Adrenal gland (tissue), 9 donors: ENCODE measurements at regions not wholly inside any gene's neighbourhood (a gene's known extent, or its start where the extent isn't known, plus 50 kb on each side); places are given as distances from the start of the nearest gene placed in this dataset.
"Not testable (repeated sequence)": the region's sequence is repeated elsewhere in the genome, so short reads cannot be mapped to it uniquely, and the experiment has no call there.

Experiments
- DNase-seq, 7 donors: peaks; one replicate each; pipeline ENCODE4 v3.0.0-alpha.2; 2019 to 2020
- H3K27ac ChIP-seq, 5 donors: fragments of 200-600 bp; sonication (generic) in 4 of 5; 1 replicate in 3 of 5; 2 replicates in 2 of 5; pipeline versions ENCODE4 v1.5.1 to v1.8.0; 2016 to 2020; ENCODE audit warnings: mild to moderate bottlenecking in 1 of 5
- H3K27me3 ChIP-seq: fragments of 200-600 bp; 2 replicates; pipeline ENCODE4 v1.8.0; 2021
- H3K36me3 ChIP-seq, 2 donors: fragments of 200-600 bp; replicated peaks in 1 of 2; 1 replicate in 1 of 2; 2 replicates in 1 of 2; pipeline versions ENCODE4 v1.5.1 to v1.8.0; 2018 to 2022
- H3K4me1 ChIP-seq, 2 donors: fragments of 200-600 bp; replicated peaks in 1 of 2; 1 replicate in 1 of 2; 2 replicates in 1 of 2; pipeline versions ENCODE4 v1.5.1 to v1.8.0; 2018 to 2021
- H3K4me3 ChIP-seq, 4 donors: fragments of 200-600 bp; sonication (generic) in 3 of 4; one replicate each; pipeline ENCODE4 v1.5.1; 2016 to 2018
- H3K9me3 ChIP-seq, 3 donors: fragments of 200-600 bp; sonication (generic) in 1 of 3; replicated peaks in 1 of 3; 1 replicate in 2 of 3; 2 replicates in 1 of 3; pipeline versions ENCODE4 v1.5.1 to v1.8.0; 2016 to 2021
- POLR2A ChIP-seq, 2 donors: fragments of 450-650 bp; IDR thresholded peaks; one replicate each; pipeline ENCODE4 v1.6.1; 2017; ENCODE audit warnings: antibody characterized with exemption in 2 of 2, mild to moderate bottlenecking in 2 of 2, moderate library complexity in 1 of 2
- WGBS, 4 donors: extraction: QIAGEN DNeasy Blood & Tissue Kit in 2 of 4; methylation state at CpG; one replicate each; pipeline versions ENCODE4 v1.1.5 to v1.1.7; 2013 to 2017; 5-methylcytosine and 5-hydroxymethylcytosine counted together
- intact Hi-C, 2 donors: fragments of 100-400 bp; cut with DNase I; formaldehyde crosslinking; loops; one replicate each; pipeline versions ENCODE4 v1.14.1 to v1.15.0; 2022 to 2023
- TF ChIP-seq, protein P1 (sequence below), 6 experiments: fragments of 450-650 bp in 4 of 6; fragments of 200-600 bp in 2 of 6; sonication (generic) in 1 of 6; IDR thresholded peaks; 1 replicate in 5 of 6; 2 replicates in 1 of 6; pipeline versions ENCODE4 v1.5.1 to v1.8.0; 2016 to 2021; ENCODE audit warnings: antibody characterized with exemption in 6 of 6, mild to moderate bottlenecking in 2 of 6, moderate library complexity in 1 of 6
- donor health status: healthy with polysubstance abuse.
- donor health status: Bipolar disorder and iron deficiency.
- donor health status: DM: yes; HTN: yes; CAD: no.
- donor health status: DM: no; HTN: no; CAD: no.
- donor health status: DM: no; HTN: no; CAD: no.

DNA sequence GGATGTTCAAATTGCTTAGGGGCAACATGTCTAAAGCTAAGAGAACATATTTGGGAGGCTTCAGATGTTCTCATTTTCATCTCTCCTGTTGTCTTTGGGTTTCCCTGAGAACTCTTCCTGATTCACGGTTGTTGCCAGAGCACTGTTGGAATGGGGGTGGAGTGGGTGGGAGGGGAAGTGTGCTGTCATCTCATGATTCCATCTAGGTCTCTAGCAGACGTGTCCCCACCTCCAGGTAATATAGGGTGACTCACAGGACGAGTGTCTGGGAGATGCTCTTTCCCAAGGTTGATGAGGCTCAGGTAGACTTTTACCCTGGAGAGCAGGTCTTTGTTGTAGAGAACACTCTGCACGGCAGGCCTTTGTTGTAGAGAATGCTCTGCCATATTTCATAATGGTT lies 636.9 kb downstream of the QKI start:
- intact Hi-C loops: no loop called here
- H3K4me3 ChIP-seq: no peak overlapping the region
- H3K27me3 ChIP-seq: no peaks in the 10 kb centered on the region
- no peaks in the 10 kb centered on the region for H3K4me1 ChIP-seq
- H3K27ac ChIP-seq: no peak overlapping the region
- WGBS, 4 donors: 63 to 74% (median 68%) methylated on average over 3 to 4 of the region's 4 CpGs
- TF ChIP-seq POLR2A (IDR thresholded peaks at IDR 0.05): no peak
- TF ChIP-seq, protein P1, sequence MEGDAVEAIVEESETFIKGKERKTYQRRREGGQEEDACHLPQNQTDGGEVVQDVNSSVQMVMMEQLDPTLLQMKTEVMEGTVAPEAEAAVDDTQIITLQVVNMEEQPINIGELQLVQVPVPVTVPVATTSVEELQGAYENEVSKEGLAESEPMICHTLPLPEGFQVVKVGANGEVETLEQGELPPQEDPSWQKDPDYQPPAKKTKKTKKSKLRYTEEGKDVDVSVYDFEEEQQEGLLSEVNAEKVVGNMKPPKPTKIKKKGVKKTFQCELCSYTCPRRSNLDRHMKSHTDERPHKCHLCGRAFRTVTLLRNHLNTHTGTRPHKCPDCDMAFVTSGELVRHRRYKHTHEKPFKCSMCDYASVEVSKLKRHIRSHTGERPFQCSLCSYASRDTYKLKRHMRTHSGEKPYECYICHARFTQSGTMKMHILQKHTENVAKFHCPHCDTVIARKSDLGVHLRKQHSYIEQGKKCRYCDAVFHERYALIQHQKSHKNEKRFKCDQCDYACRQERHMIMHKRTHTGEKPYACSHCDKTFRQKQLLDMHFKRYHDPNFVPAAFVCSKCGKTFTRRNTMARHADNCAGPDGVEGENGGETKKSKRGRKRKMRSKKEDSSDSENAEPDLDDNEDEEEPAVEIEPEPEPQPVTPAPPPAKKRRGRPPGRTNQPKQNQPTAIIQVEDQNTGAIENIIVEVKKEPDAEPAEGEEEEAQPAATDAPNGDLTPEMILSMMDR (IDR thresholded peaks at IDR 0.05): no peak
- no peaks in the 10 kb centered on the region for H3K36me3 ChIP-seq
- H3K9me3 ChIP-seq: no peaks in the 10 kb centered on the region
- no peak for DNase-seq

DNA sequence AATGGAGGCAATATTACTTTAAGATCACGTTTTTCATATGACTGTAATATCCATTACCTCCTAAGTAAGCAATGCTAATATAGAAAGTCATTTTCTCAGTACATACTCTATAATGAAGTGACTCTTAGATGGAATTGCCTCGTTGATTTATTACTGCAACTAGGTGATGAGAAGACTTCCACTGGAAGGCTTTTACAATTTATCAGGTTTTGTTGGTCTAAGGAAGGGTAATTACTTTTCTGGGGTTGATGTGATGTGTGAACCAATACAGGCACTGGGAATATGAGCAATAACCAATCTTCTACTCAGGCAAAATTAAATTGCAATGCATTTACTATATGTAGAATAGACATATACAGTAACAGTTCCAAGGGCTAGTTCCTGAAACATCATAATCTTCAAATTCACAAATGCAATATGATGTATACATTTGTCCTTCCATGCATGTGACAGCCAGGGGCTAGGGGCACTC lies 635.0 kb downstream of the QKI start:
- H3K9me3 ChIP-seq: no peaks in the 10 kb centered on the region
- H3K27me3 ChIP-seq: no peaks in the 10 kb centered on the region
- no peak overlapping the region for H3K4me3 ChIP-seq
- no peak for DNase-seq
- intact Hi-C loops: no loop called here
- H3K36me3 ChIP-seq: no peaks in the 10 kb centered on the region
- H3K4me1 ChIP-seq: no peaks in the 10 kb centered on the region
- no peak for TF ChIP-seq POLR2A (IDR thresholded peaks at IDR 0.05)
- TF ChIP-seq, protein P1 (IDR thresholded peaks at IDR 0.05): no peak
- no peak overlapping the region for H3K27ac ChIP-seq
- WGBS, 4 donors: 61 to 68% (median 66%) methylated on average over 2 of the region's 2 CpGs

DNA sequence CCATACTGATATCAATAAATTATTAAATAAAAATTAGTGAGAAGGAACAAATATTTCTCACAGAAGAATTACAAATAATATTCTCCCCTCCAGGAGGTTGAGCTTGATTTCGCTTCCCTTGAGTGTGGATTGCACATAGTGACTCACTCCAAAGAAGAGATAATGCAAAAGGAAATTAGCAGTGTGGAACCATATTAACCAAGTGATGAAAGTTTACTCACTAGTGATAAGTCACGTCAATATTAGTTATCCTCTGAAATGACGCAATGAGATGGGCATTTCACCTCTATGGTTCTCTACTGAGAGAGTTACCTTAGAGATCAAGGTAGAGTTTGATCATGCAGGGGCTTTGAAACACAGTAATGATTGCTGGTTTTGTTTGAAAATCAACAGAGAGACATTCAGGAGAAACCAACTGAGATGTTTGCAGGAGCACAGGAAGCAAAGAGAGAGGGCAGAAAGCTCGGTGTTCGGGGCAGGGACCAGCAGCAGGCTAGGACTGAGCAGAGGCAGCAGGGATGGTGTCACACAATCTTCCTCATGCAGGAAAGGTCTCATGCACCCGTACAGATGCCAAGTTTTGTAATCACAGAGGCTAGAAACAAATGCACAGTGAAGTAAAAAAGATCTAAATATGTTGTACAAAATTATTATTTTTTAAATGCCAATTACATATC lies 634.5 kb downstream of the QKI start:
- no peaks in the 10 kb centered on the region for H3K4me1 ChIP-seq
- H3K36me3 ChIP-seq: no peaks in the 10 kb centered on the region
- H3K27ac ChIP-seq: no peak overlapping the region
- no peak for TF ChIP-seq POLR2A (IDR thresholded peaks at IDR 0.05)
- TF ChIP-seq, protein P1 (IDR thresholded peaks at IDR 0.05): no peak
- intact Hi-C loops: no loop called here
- H3K27me3 ChIP-seq: no peaks in the 10 kb centered on the region
- 74 to 83% (median 77%) methylated on average over 6 of the region's 6 CpGs for WGBS, 4 donors
- H3K4me3 ChIP-seq: no peak overlapping the region
- no peak for DNase-seq
- H3K9me3 ChIP-seq: no peaks in the 10 kb centered on the region

DNA sequence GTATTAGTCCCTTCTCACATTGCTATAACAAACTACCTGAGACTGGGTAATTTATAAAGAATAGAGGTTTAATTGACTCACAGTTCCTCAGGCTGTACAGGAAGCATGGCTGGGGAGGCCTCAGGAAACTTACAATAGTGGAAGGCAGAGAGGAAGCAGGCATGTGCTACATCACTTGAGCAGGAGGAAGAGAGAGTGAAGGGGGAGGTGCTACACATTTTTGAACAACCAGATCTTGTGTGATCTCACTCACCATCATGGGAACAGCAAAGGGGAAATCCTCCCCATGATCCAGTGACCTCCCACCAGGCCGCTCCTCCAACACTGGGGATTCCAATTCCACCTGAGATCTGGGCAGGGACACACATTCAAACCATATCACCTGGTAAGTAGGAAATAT lies 630.6 kb downstream of the QKI start:
- no peak for DNase-seq
- no peak overlapping the region for H3K4me3 ChIP-seq
- TF ChIP-seq, protein P1 (IDR thresholded peaks at IDR 0.05): no peak
- no peak for TF ChIP-seq POLR2A (IDR thresholded peaks at IDR 0.05)
- no peak overlapping the region for H3K27ac ChIP-seq
- H3K36me3 ChIP-seq: no peaks in the 10 kb centered on the region
- no peaks in the 10 kb centered on the region for H3K9me3 ChIP-seq
- no peaks in the 10 kb centered on the region for H3K4me1 ChIP-seq
- intact Hi-C loops: no loop called here
- 90 to 100% (median 95%) methylated on average over 1 of the region's 1 CpG for WGBS, 4 donors
- H3K27me3 ChIP-seq: no peaks in the 10 kb centered on the region

DNA sequence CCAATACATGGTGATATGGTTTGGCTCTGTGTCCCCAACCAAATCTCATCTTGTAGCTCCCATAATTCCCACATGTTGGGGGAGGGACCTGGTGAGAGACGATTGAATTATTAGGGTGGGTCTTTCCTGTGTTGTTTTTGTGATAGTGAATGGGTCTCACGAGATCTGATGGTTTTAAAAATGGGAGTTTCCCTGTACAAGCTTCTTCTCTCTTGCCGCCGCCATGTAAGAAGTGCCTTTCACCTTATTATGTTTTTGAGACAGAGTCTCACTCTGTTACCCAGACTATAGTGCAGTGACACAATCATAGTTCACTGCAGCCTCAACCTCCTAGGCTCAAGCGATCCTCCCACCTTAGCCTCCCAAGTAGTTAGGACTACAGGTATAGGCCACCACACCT lies 629.1 kb downstream of the QKI start:
- DNase-seq, intact Hi-C loops, H3K9me3 ChIP-seq, H3K4me3 ChIP-seq, H3K4me1 ChIP-seq, H3K27ac ChIP-seq, H3K27me3 ChIP-seq, H3K36me3 ChIP-seq: not testable (repeated sequence)
- WGBS, 4 donors: 73 to 81% (median 78%) methylated on average over 5 of the region's 5 CpGs
